HEK293 (cell line): ENCODE measurements at regions not wholly inside any gene's neighbourhood (a gene's known extent, or its start where the extent isn't known, plus 50 kb on each side); places are given as distances from the start of the nearest gene placed in this dataset.

Source experiments
- CTCF ChIP-seq: fragments of 450-650 bp; formaldehyde crosslinking; IDR thresholded peaks from 2 replicates; pipeline ENCODE4 v1.5.1; 2016; ENCODE audit warnings: missing biosample characterization, missing genetic modification characterization
- KLF1 ChIP-seq: fragments of 450-650 bp; formaldehyde crosslinking; IDR thresholded peaks from 2 replicates; pipeline ENCODE4 v1.5.1; 2016; ENCODE audit warnings: missing biosample characterization, missing genetic modification characterization
- REST ChIP-seq: fragments of 450-650 bp; formaldehyde crosslinking; IDR thresholded peaks from 2 replicates; pipeline ENCODE4 v1.5.1; 2016; ENCODE audit warnings: missing biosample characterization, missing genetic modification characterization
- ZNF24 ChIP-seq: fragments of 450-650 bp; formaldehyde crosslinking; IDR thresholded peaks from 2 replicates; pipeline ENCODE4 v1.5.1; 2016; ENCODE audit warnings: missing biosample characterization, missing genetic modification characterization
- ZNF248 ChIP-seq: fragments of 450-650 bp; formaldehyde crosslinking; IDR thresholded peaks from 2 replicates; pipeline ENCODE4 v1.5.1; 2017; ENCODE audit warnings: missing biosample characterization, missing genetic modification characterization

- TF ChIP-seq CTCF (peak; percentile 82; the same call in 1 of the 2 replicates), ZNF24 (tag by site-specific recombination) (no peak), REST (tag by site-specific recombination) (no peak), KLF1 (no peak), ZNF248 (tag by site-specific recombination) (no peak)
Measured at GRCh38 chr20:9978397-9979004, 56.3 kb upstream of the ANKEF1 start.
